ENCODE measurements at regions not wholly inside any gene's neighbourhood (a gene's known extent, or its start where the extent isn't known, plus 50 kb on each side); places are given as distances from the start of the nearest gene placed in this dataset.

DNA sequence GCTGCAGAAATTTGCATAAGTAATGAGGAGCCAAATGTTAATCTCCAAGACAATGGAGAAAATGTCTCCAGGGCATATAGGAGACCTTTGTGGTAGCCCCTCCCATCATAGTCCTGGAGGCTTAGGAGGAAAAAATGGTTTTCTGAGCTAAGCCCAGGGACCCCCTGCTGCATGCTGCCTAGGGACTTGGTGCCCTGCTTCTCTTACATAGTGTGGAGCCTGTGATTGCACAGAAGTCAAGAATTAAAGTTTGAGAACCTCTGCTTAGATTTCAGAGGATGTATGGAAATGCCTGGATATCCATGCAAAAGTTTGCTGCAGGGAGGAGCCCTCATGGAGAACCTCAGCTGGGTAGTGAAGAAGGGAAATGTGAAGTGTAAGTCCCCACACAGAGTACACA, 379.4 kb upstream of the TACR3 start:
- H3K27ac ChIP-seq, result no peak overlapping the region
- no peaks in the 10 kb centered on the region for H4K20me1 ChIP-seq
- H3K27me3 ChIP-seq, result no peaks in the 10 kb centered on the region
- no peak overlapping the region for H3K4me2 ChIP-seq
- no peaks in the 10 kb centered on the region for H3K4me1 ChIP-seq
- no peak overlapping the region for H3K9ac ChIP-seq
- no peak overlapping the region for H3K4me3 ChIP-seq
- H3K9me3 ChIP-seq, result peaks cover 42% of the 10 kb centered on the region
- no peak for TF ChIP-seq Cebpa-rat (IDR thresholded peaks at IDR 0.05)
- H3K36me3 ChIP-seq, result no peaks in the 10 kb centered on the region

DNA sequence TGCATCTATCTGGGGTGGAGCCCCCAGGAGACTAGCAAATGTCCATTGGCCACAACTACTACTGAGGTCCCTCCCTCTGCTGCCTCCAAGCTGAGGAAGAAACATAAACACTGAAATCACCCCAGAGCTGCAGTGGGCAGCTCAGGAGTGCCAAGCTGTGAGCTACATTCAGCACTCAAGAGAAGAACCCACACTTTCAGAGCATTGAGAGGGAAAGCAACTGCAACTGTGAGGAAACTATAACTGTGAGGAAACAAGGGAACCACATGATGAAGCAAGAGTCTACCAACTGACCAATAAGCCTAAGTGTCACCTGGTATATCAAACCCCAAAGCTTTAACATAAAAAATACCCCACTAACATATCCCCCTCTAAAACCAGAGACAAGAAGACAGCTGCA, 373.5 kb upstream of the TACR3 start:
- no peak overlapping the region for H3K4me2 ChIP-seq

DNA sequence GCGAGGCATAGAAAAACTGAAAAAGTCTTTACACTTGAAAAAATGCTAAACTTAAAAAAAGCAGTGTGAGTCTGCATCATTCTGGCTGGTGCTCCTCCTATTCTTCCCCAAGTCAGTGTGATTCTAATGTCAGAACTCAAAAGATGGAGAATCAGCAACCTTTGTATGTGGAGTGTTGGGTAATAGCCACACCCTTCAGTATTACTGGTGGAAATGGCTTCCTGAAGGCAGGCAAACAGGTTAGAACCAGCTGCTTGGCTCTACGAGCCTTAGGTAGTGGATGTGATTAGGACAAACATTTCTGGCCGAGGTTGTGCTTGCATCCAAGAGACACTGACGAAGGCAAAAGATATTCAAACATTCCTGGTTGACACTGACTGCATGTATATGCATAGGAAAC, 353.4 kb upstream of the TACR3 start:
- H3K9ac ChIP-seq, result no peak overlapping the region

More for the DNA sequence above, 373.5 kb upstream of the TACR3 start:
- H3K27ac ChIP-seq, result no peak overlapping the region
- H3K27me3 ChIP-seq, result no peaks in the 10 kb centered on the region
- H3K36me3 ChIP-seq, result no peaks in the 10 kb centered on the region
- H3K4me1 ChIP-seq, result no peaks in the 10 kb centered on the region
- no peaks in the 10 kb centered on the region for H4K20me1 ChIP-seq
- no peak overlapping the region for H3K4me3 ChIP-seq
- no peak overlapping the region for H3K9ac ChIP-seq
- TF ChIP-seq Cebpa-rat (IDR thresholded peaks at IDR 0.05), result no peak
- H3K9me3 ChIP-seq, result peaks cover 17% of the 10 kb centered on the region

DNA sequence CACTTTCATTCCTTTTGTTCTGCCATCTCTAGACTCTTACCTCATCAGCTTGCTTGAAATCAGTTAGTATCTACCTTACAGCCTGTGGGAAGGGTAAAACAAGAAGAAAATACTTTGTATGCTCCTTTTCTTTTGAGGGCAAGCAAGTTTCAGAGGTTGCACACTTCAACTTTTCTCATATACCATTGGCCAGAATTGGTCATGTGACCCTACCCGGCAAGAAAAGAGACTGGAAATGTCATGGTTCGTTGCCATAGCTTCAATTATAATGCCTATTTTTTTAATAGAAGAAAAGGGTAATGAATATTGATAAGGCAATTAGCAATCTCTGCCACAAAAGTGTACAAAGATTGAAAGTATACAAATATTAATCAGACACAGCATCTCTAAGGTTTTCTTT, 346.7 kb upstream of the TACR3 start:
- no peaks in the 10 kb centered on the region for H3K27me3 ChIP-seq
- H4K20me1 ChIP-seq, result no peaks in the 10 kb centered on the region
- H3K4me2 ChIP-seq, result no peak overlapping the region
- no peak overlapping the region for H3K27ac ChIP-seq
- no peak overlapping the region for H3K9ac ChIP-seq
- H3K36me3 ChIP-seq, result no peaks in the 10 kb centered on the region
- H3K9me3 ChIP-seq, result no peaks in the 10 kb centered on the region
- H3K4me3 ChIP-seq, result no peak overlapping the region
- TF ChIP-seq Cebpa-rat (IDR thresholded peaks at IDR 0.05), result no peak
- H3K4me1 ChIP-seq, result no peaks in the 10 kb centered on the region

More for the DNA sequence above, 353.4 kb upstream of the TACR3 start:
- Histone ChIP-seq H3K4me1 (no peaks in the 10 kb centered on the region), H3K36me3 (no peaks in the 10 kb centered on the region), H3K4me3 (no peak overlapping the region), H3K27me3 (no peaks in the 10 kb centered on the region), H3K27ac (no peak overlapping the region), H3K9me3 (no peaks in the 10 kb centered on the region), H4K20me1 (no peaks in the 10 kb centered on the region), H3K4me2 (no peak overlapping the region)
- TF ChIP-seq Cebpa-rat (IDR thresholded peaks at IDR 0.05), result no peak

DNA sequence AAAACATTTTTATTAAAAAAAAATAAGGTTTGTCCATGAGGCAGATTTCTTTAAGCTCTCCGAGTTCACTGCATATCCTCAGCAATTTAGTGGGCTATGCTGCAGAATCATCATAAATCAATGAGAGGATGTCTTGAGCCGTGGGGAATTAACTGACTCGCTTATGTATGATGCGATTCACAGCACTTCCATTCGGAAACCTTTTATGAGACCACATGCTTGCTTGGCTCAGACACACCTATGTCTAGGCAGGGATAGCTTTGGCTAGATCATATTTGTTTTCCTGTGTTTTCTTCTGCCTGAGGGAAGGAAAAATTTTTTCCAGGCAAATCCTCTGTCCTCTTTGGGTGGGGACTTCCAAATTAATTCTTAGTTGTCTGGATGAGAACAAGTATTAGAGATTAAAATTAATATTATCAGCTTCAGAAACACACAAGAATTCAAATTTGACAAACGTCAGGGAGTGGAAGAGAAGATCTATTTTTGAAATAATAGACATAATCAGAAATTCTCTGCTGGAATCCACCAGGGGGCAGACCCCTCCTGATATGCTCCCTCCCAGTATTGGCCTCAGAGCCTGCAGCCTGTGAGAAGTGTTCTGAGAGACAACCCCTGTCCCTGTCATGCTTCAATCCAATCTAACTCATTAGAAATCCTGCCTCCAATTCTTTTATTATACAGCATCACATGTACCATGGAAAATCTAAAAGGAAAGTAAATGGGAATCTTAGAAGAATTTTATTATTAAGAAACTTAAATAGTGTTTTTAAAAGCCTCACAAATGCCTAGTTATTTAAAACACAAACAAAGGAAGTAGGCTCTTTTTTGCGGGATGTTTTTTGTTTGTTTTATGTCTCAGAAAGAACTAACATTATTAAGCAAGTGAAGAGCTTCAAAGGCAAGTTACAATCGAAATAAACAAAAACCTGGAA, 345.1 kb upstream of the TACR3 start:
- Histone ChIP-seq H3K4me3 (no peak overlapping the region), H3K4me1 (no peaks in the 10 kb centered on the region), H3K27me3 (no peaks in the 10 kb centered on the region), H3K36me3 (no peaks in the 10 kb centered on the region), H3K27ac (no peak overlapping the region), H4K20me1 (no peaks in the 10 kb centered on the region), H3K9ac (no peak overlapping the region), H3K9me3 (no peaks in the 10 kb centered on the region), H3K4me2 (no peak overlapping the region)
- TF ChIP-seq Cebpa-rat (IDR thresholded peaks at IDR 0.05), result no peak

DNA sequence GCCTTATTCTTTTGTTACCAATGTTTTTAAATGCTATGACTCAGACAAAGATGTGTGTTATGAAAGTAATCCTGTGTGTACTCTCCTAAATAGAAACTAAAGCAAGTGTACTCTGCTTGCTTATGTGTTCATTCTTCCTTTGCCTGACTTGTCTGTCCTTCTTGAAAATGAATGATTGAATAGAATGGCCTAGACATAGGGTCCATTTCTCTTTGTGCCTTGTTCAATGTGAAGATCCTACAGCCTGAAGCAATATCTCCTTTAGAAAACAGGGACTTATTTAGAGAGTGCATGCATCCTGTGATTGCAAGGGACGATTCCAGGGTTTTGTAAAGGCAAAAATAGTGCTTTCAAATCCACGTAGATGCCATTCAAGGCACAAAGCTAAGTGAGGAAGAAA, 343.6 kb upstream of the TACR3 start:
- Histone ChIP-seq H3K4me2 (no peak overlapping the region), H3K27ac (no peak overlapping the region), H4K20me1 (no peaks in the 10 kb centered on the region), H3K4me3 (no peak overlapping the region), H3K9ac (no peak overlapping the region), H3K9me3 (no peaks in the 10 kb centered on the region), H3K4me1 (no peaks in the 10 kb centered on the region), H3K36me3 (no peaks in the 10 kb centered on the region), H3K27me3 (no peaks in the 10 kb centered on the region)
- no peak for TF ChIP-seq Cebpa-rat (IDR thresholded peaks at IDR 0.05)

DNA sequence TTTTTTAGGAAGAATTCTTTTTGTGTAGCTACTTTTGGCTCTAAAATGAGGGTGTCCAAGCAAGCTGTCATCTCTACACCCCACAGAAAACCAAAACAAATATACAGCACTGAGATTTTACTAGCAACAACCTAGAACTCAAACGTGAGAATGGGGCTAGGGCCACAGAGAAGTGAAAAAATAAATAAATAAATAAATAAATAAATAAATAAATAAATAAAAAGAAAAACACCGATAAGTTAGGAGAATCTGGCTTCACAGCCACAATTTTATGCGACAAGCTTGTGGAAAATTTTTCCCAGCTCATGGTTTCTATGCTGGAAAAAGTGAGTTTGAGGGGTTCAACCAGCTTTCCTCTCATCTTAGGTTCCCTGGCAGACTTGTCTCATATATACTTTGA, 324.6 kb upstream of the TACR3 start:
- Histone ChIP-seq H3K4me1 (no peaks in the 10 kb centered on the region), H4K20me1 (no peaks in the 10 kb centered on the region), H3K4me3 (no peak overlapping the region), H3K9ac (no peak overlapping the region), H3K36me3 (no peaks in the 10 kb centered on the region), H3K27me3 (no peaks in the 10 kb centered on the region), H3K4me2 (no peak overlapping the region), H3K27ac (no peak overlapping the region), H3K9me3 (no peaks in the 10 kb centered on the region)
- TF ChIP-seq Cebpa-rat (IDR thresholded peaks at IDR 0.05), result no peak

DNA sequence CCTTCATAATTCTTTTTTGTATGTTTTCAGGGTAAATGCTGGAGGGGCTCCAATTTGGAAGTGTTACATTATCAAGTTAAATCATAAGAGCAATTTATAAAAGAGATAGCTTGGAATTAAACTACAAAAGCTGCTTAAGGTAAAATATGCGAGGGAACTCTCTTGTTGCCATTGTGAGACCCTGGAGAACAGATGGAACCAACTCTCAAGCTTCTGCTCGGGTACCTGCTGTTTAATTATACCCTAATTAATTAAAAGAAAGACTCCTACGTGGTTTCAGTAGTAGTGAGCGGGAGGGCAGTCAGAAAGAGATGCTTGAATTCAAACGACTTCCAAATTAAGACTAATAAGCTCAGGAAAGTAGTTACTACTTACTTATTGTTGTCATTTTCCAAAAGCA, 313.1 kb upstream of the TACR3 start:
- no peak overlapping the region for H3K27ac ChIP-seq
- H4K20me1 ChIP-seq, result no peaks in the 10 kb centered on the region
- no peak overlapping the region for H3K4me2 ChIP-seq
- no peak for TF ChIP-seq Cebpa-rat (IDR thresholded peaks at IDR 0.05)
- H3K36me3 ChIP-seq, result no peaks in the 10 kb centered on the region
- no peak overlapping the region for H3K9ac ChIP-seq
- H3K4me3 ChIP-seq, result no peak overlapping the region
- H3K27me3 ChIP-seq, result no peaks in the 10 kb centered on the region
- H3K9me3 ChIP-seq, result no peaks in the 10 kb centered on the region
- H3K4me1 ChIP-seq, result no peaks in the 10 kb centered on the region

DNA sequence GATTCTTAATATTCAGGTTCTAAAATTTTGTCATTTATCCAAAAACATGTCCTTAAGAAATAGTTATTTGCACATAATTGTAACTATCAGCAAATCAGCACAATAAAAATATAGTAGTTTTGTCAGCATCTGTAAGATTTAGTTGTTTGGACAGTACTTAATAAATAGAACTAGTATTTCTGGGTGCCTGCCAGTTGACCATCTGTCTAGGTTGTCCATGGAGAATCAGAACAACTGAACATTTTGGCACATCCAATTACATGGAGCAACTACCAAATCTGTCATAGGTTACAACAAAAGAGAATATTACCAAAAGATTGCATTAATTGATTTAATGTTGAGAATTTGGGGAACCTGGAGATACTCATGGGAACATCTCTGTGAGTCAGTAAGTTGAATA, 305.5 kb upstream of the TACR3 start:
- Histone ChIP-seq H4K20me1 (no peaks in the 10 kb centered on the region), H3K27ac (no peak overlapping the region), H3K9ac (no peak overlapping the region), H3K4me3 (no peak overlapping the region), H3K4me1 (no peaks in the 10 kb centered on the region), H3K9me3 (no peaks in the 10 kb centered on the region), H3K4me2 (no peak overlapping the region), H3K36me3 (no peaks in the 10 kb centered on the region), H3K27me3 (no peaks in the 10 kb centered on the region)
- TF ChIP-seq Cebpa-rat (IDR thresholded peaks at IDR 0.05), result no peak

DNA sequence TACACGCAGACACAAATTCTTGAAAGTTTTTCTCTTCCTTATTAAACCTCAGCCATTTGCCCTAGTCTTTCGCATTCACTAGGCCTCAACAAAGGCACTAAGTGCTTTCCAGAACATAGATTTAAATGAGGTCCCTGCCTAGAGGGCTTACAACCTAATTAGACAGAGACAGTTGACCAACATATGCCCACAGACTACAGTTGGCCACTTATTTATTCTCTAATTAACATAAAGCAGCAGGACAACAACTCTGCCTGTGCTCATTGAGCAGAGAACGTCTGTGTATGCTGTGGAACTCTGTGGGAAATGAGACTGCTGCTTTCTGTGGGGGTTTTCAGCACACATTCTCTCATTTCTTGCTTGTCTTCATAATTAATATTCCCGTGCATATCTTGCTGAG, 303.0 kb upstream of the TACR3 start:
- Histone ChIP-seq H3K36me3 (no peaks in the 10 kb centered on the region), H3K4me3 (no peak overlapping the region), H3K27me3 (no peaks in the 10 kb centered on the region), H3K9me3 (no peaks in the 10 kb centered on the region), H3K27ac (no peak overlapping the region), H4K20me1 (no peaks in the 10 kb centered on the region), H3K4me1 (no peaks in the 10 kb centered on the region), H3K4me2 (no peak overlapping the region), H3K9ac (no peak overlapping the region)
- TF ChIP-seq Cebpa-rat (IDR thresholded peaks at IDR 0.05), result no peak

Measured in BLaER1 (cell line).